AG04449 (cell line): ENCODE measurements at regions not wholly inside any gene's neighbourhood (a gene's known extent, or its start where the extent isn't known, plus 50 kb on each side); places are given as distances from the start of the nearest gene placed in this dataset.
A peak's percentile ranks its signal among the peaks of the same experiment; 100 is the strongest.

Experiments used
- CTCF ChIA-PET: fragments of 350-600 bp; formaldehyde crosslinking; extraction: SDS; loops from one replicate; lab custom pipeline; 2021; ENCODE audit warnings: antibody characterized with exemption; lab: Yijun Ruan, JAX
- POLR2A ChIA-PET: fragments of 400-600, 350-600 bp; formaldehyde crosslinking; extraction: SDS; loops from one replicate; lab custom pipeline; 2020; ENCODE audit warnings: antibody characterized with exemption, inconsistent platforms; lab: Yijun Ruan, JAX
- DNase-seq: peaks from one replicate; pipeline ENCODE4 v3.0.0-alpha.2; 2010; ENCODE audit warnings: low read depth, low spot score
- H3K4me3 ChIP-seq: 2 replicates; pipeline ENCODE4 v1.5.1; 2011; ENCODE audit warnings: low read depth, mild to moderate bottlenecking, control low read depth, low read length
- CTCF ChIP-seq: IDR thresholded peaks from one replicate; pipeline ENCODE4 v1.5.1; 2011; ENCODE audit warnings: mild to moderate bottlenecking, moderate library complexity, low read length, control low read depth, inconsistent platforms; ENCODE audit not compliant: insufficient read depth; ENCODE audit errors: missing control alignments

- peak; percentile 8 for TF ChIP-seq CTCF
- CTCF ChIA-PET: no interaction called here
- POLR2A ChIA-PET: no interaction called here
- no peak for DNase-seq
- no peak overlapping the region for H3K4me3 ChIP-seq
Measured at GRCh38 chr18:52288403-52289004, 51.5 kb upstream of the DCC start.

- ChIA-PET POLR2A (no interaction called here), CTCF (interaction anchor here (0.7 kb wide), 1 partner anchor 9 kb away, joined by 4 read pairs; no protein-coding TSS in a partner anchor)
- TF ChIP-seq CTCF: no peak
- no peak overlapping the region for H3K4me3 ChIP-seq
- DNase-seq: no peak
Measured at GRCh38 chr18:52289392-52289791, 50.6 kb upstream of the DCC start.
